H9 (cell line): ENCODE measurements at regions not wholly inside any gene's neighbourhood (a gene's known extent, or its start where the extent isn't known, plus 50 kb on each side); places are given as distances from the start of the nearest gene placed in this dataset.

Experiments
- DNase-seq: peaks from one replicate; pipeline ENCODE4 v3.0.0-alpha.2; 2017
- H2AFZ ChIP-seq: one replicate; pipeline ENCODE4 v1.6.1; 2013; ENCODE audit warnings: mild to moderate bottlenecking, low read length, control low read depth, moderate library complexity
- H2AK5ac ChIP-seq: 2 replicates; pipeline ENCODE4 v1.6.1; 2013; ENCODE audit warnings: low read length, control low read depth, mixed read lengths; ENCODE audit not compliant: insufficient read length
- H2BK120ac ChIP-seq: one replicate; pipeline ENCODE4 v1.6.1; 2013; ENCODE audit warnings: low read depth, mild to moderate bottlenecking, low read length, control low read depth, inconsistent platforms; ENCODE audit not compliant: poor library complexity, severe bottlenecking
- H2BK12ac ChIP-seq: 2 replicates; pipeline ENCODE4 v1.6.1; 2013; ENCODE audit warnings: low read length, control low read depth, mixed read lengths, low read depth; ENCODE audit not compliant: insufficient read length
- H2BK15ac ChIP-seq: 2 replicates; pipeline ENCODE4 v1.6.1; 2013; ENCODE audit warnings: low read depth, low read length, control low read depth
- H2BK20ac ChIP-seq: one replicate; pipeline ENCODE4 v1.6.1; 2013; ENCODE audit warnings: low read depth, mild to moderate bottlenecking, low read length, control low read depth, inconsistent platforms; ENCODE audit not compliant: poor library complexity, severe bottlenecking
- H2BK5ac ChIP-seq: 2 replicates; pipeline ENCODE4 v1.6.1; 2013; ENCODE audit warnings: low read length, control low read depth, mixed read lengths; ENCODE audit not compliant: insufficient read length
- H3K14ac ChIP-seq: 2 replicates; pipeline ENCODE4 v1.6.1; 2013; ENCODE audit warnings: low read length, control low read depth; ENCODE audit not compliant: insufficient read depth
- H3K18ac ChIP-seq: 2 replicates; pipeline ENCODE4 v1.6.1; 2013; ENCODE audit warnings: low read depth, mild to moderate bottlenecking, mixed read lengths, low read length, control low read depth; ENCODE audit not compliant: insufficient read length
- H3K23ac ChIP-seq: 2 replicates; pipeline ENCODE4 v1.6.1; 2013; ENCODE audit warnings: low read length, control low read depth, mixed read lengths, low read depth; ENCODE audit not compliant: insufficient read length
- H3K23me2 ChIP-seq: 2 replicates; pipeline ENCODE4 v1.6.1; 2013; ENCODE audit warnings: low read depth, mild to moderate bottlenecking, mixed read lengths, low read length, control low read depth; ENCODE audit not compliant: insufficient read length, poor library complexity, severe bottlenecking
- H3K27ac ChIP-seq: 2 replicates; pipeline ENCODE4 v1.5.1; 2013; ENCODE audit warnings: low read length, control low read depth, mixed read lengths, low read depth; ENCODE audit not compliant: insufficient read length
- H3K27me3 ChIP-seq: 2 replicates; pipeline ENCODE4 v1.6.1; 2013; ENCODE audit warnings: low read length, control low read depth, inconsistent platforms; ENCODE audit not compliant: insufficient read depth
- H3K4ac ChIP-seq: 2 replicates; pipeline ENCODE4 v1.6.1; 2013; ENCODE audit warnings: low read depth, mild to moderate bottlenecking, control low read depth, inconsistent platforms, low read length, moderate library complexity
- H3K4me1 ChIP-seq: 2 replicates; pipeline ENCODE4 v1.6.1; 2013; ENCODE audit warnings: low read length, control low read depth, inconsistent platforms; ENCODE audit not compliant: insufficient read depth
- H3K4me2 ChIP-seq: 2 replicates; pipeline ENCODE4 v1.6.1; 2013; ENCODE audit warnings: low read length, control low read depth, mixed read lengths; ENCODE audit not compliant: insufficient read length, insufficient read depth
- H3K56ac ChIP-seq: 2 replicates; pipeline ENCODE4 v1.6.1; 2013; ENCODE audit warnings: low read depth, mild to moderate bottlenecking, mixed read lengths, low read length, control low read depth; ENCODE audit not compliant: insufficient read length
- H3K79me1 ChIP-seq: 2 replicates; pipeline ENCODE4 v1.6.1; 2013; ENCODE audit warnings: low read depth, mild to moderate bottlenecking, moderate library complexity, low read length, control low read depth, inconsistent platforms; ENCODE audit not compliant: insufficient read depth, poor library complexity, severe bottlenecking
- H3K79me2 ChIP-seq: 2 replicates; pipeline ENCODE4 v1.6.1; 2013; ENCODE audit warnings: low read length, control low read depth, inconsistent platforms; ENCODE audit not compliant: insufficient read depth
- H3K9ac ChIP-seq: 2 replicates; pipeline ENCODE4 v1.6.1; 2013; ENCODE audit warnings: low read length, control low read depth, mixed read lengths; ENCODE audit not compliant: insufficient read length; ENCODE audit errors: extremely low read depth
- H3K9me3 ChIP-seq: one replicate; pipeline ENCODE4 v1.6.1; 2013; ENCODE audit warnings: low read depth, low read length, inconsistent platforms; ENCODE audit not compliant: control insufficient read depth
- H3T11ph ChIP-seq: one replicate; pipeline ENCODE4 v1.6.1; 2013; ENCODE audit warnings: mild to moderate bottlenecking, low read length, control low read depth, inconsistent platforms
- H4K20me1 ChIP-seq: one replicate; pipeline ENCODE4 v1.6.1; 2013; ENCODE audit not compliant: control insufficient read depth, insufficient read length, insufficient read depth
- H4K5ac ChIP-seq: 2 replicates; pipeline ENCODE4 v1.6.1; 2013; ENCODE audit warnings: low read depth, mild to moderate bottlenecking, mixed read lengths, low read length, control low read depth; ENCODE audit not compliant: insufficient read length
- H4K8ac ChIP-seq: replicated peaks from 2 replicates; pipeline ENCODE4 v1.6.1; 2013; ENCODE audit warnings: low read length, control low read depth, mixed read lengths, low read depth; ENCODE audit not compliant: insufficient read length
- H4K91ac ChIP-seq: 2 replicates; pipeline ENCODE4 v1.6.1; 2013; ENCODE audit warnings: low read depth, mild to moderate bottlenecking, moderate library complexity, mixed read lengths, low read length, control low read depth; ENCODE audit not compliant: insufficient read length
- H3K27ac Mint-ChIP-seq, 3 experiments: 2 replicates in 2 of 3; 3 replicates in 1 of 3; pipeline ENCODE4 v1.8.0; 2020 to 2021; ENCODE audit warnings: mixed read lengths in 3 of 3, mild to moderate bottlenecking in 1 of 3, moderate library complexity in 1 of 3
- H3K27me3 Mint-ChIP-seq: 2 replicates; pipeline ENCODE4 v1.8.0; 2021; ENCODE audit warnings: low read depth, mild to moderate bottlenecking, moderate library complexity, mixed read lengths
- H3K36me3 Mint-ChIP-seq, 3 experiments: 2 replicates in 2 of 3; 3 replicates in 1 of 3; pipeline ENCODE4 v1.8.0; 2020 to 2021; ENCODE audit warnings: low read depth in 3 of 3, mixed read lengths in 3 of 3; ENCODE audit not compliant: insufficient read depth in 1 of 3
- H3K4me1 Mint-ChIP-seq, 2 experiments: 2 replicates each; pipeline ENCODE4 v1.8.0; 2020; ENCODE audit warnings: mixed read lengths in 2 of 2
- H3K4me3 Mint-ChIP-seq, 2 experiments: 2 replicates in 1 of 2; 3 replicates in 1 of 2; pipeline ENCODE4 v1.8.0; 2020 to 2021; ENCODE audit warnings: mild to moderate bottlenecking in 2 of 2, mixed read lengths in 2 of 2, moderate library complexity in 1 of 2
- H3K9me3 Mint-ChIP-seq, 2 experiments: 2 replicates in 1 of 2; 3 replicates in 1 of 2; pipeline ENCODE4 v1.8.0; 2020; ENCODE audit warnings: mild to moderate bottlenecking in 2 of 2, mixed read lengths in 2 of 2, moderate library complexity in 1 of 2
- WGBS: extraction: QIAGEN DNeasy Blood & Tissue Kit; methylation state at CpG from one replicate; pipeline ENCODE4 v1.1.7; 2013; ENCODE audit warnings: missing lambda C conversion rate, low lambda C conversion rate, mixed read lengths; ENCODE audit not compliant: insufficient read length; ENCODE audit errors: extremely low coverage; 5-methylcytosine and 5-hydroxymethylcytosine counted together
- TF ChIP-seq, protein P1 (sequence below): fragments of 200-600 bp; sonication (generic); conservative IDR thresholded peaks from 3 replicates; pipeline ENCODE4 v1.8.0; 2021; ENCODE audit warnings: antibody characterized with exemption, mild to moderate bottlenecking

DNA sequence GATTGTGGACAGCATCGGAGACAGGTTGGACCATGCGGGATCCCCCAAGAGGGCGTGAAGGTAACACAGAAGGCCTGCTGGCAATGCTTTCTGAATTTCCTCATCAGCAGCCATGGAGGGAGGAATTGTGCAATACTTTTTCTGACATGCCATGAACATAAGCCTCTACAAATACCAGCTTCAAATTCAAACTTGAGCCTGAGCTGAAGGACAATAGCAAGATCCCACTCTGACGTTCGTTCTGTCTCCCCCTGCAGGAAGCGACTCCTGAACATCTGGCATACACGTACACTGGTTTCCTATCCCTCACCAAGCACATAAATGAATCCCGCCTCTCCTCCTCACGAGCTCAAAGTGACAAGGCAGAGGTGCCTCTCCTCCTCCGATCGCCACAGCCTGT lies 312.2 kb downstream of the BRD1 start:
- Histone ChIP-seq H3K4me1 (peaks cover 5% of the 10 kb centered on the region; the same call in 1 of the 2 replicates), H3K9me3 (no peaks in the 10 kb centered on the region), H3K18ac (no peak overlapping the region), H3T11ph (no peak overlapping the region), H2BK20ac (no peak overlapping the region), H3K23ac (no peak overlapping the region), H3K23me2 (no peaks in the 10 kb centered on the region), H2AFZ (no peak overlapping the region), H3K79me1 (no peaks in the 10 kb centered on the region), H3K14ac (no peak overlapping the region), H3K56ac (no peak overlapping the region), H4K91ac (no peak overlapping the region), H4K5ac (no peak overlapping the region), H3K27ac (no peak overlapping the region), H4K20me1 (no peaks in the 10 kb centered on the region), H3K79me2 (no peaks in the 10 kb centered on the region), H2BK120ac (no peak overlapping the region), H2BK12ac (no peak overlapping the region), H2AK5ac (no peak overlapping the region), H3K4ac (no peak overlapping the region), H3K27me3 (no peaks in the 10 kb centered on the region), H4K8ac (no peak overlapping the region), H2BK15ac (no peak overlapping the region), H3K9ac (no peak overlapping the region), H3K4me2 (no peak overlapping the region), H2BK5ac (no peak overlapping the region)
- Mint-ChIP-seq H3K4me3 (no peak overlapping the region; a peak in 1 of 5 replicates), H3K9me3 (peaks cover 13 to 17% of the 10 kb centered on the region in 2 experiments), H3K36me3 (peaks cover 4 to 16% (median 5%) of the 10 kb centered on the region in 3 experiments; a peak in 6 of 7 replicates), H3K4me1 (peaks cover 55 to 59% of the 10 kb centered on the region in 2 experiments), H3K27ac (0 out of 7 replicates have a peak overlapping the region, but pooled peaks of 1 of the 3 experiments have one; percentile 28), H3K27me3 (no peaks in the 10 kb centered on the region)
- WGBS = no CpG with 5 or more reads among the region's 11 CpGs
- TF ChIP-seq, protein P1, sequence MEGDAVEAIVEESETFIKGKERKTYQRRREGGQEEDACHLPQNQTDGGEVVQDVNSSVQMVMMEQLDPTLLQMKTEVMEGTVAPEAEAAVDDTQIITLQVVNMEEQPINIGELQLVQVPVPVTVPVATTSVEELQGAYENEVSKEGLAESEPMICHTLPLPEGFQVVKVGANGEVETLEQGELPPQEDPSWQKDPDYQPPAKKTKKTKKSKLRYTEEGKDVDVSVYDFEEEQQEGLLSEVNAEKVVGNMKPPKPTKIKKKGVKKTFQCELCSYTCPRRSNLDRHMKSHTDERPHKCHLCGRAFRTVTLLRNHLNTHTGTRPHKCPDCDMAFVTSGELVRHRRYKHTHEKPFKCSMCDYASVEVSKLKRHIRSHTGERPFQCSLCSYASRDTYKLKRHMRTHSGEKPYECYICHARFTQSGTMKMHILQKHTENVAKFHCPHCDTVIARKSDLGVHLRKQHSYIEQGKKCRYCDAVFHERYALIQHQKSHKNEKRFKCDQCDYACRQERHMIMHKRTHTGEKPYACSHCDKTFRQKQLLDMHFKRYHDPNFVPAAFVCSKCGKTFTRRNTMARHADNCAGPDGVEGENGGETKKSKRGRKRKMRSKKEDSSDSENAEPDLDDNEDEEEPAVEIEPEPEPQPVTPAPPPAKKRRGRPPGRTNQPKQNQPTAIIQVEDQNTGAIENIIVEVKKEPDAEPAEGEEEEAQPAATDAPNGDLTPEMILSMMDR = peak; percentile 63; the same call in 2 of the 3 replicates
- DNase-seq = peak; percentile 30
